T-cell (primary cell): ENCODE measurements at regions not wholly inside any gene's neighbourhood (a gene's known extent, or its start where the extent isn't known, plus 50 kb on each side); places are given as distances from the start of the nearest gene placed in this dataset.

Source experiments
- ATAC-seq, 4 experiments: fragments of 200-7000 bp in 3 of 4; fragments of 150-1000 bp in 1 of 4; cut with Tn5 transposase; replicated peaks in 1 of 4; 1 replicate in 3 of 4; 2 replicates in 1 of 4; pipeline ENCODE4 v1.10.0; 2021; ENCODE audit warnings: moderate library complexity in 3 of 4, mild to moderate bottlenecking in 2 of 4, moderate number of reproducible peaks in 1 of 4
- CTCF ChIA-PET, 2 donors: fragments of 300-600 bp; sonication (Branson Sonifier 250); formaldehyde crosslinking; loops; one replicate each; lab custom pipeline; 2022; ENCODE audit warnings: antibody characterized with exemption in 2 of 2; lab: Charles Lee
- POLR2A ChIA-PET, 2 donors: fragments of 300-600 bp; sonication (Branson Sonifier 250); formaldehyde crosslinking; loops; one replicate each; lab custom pipeline; 2022; ENCODE audit warnings: antibody characterized with exemption in 2 of 2; lab: Charles Lee
- DNase-seq, 35 experiments: peaks; one replicate each; pipeline versions ENCODE4 v3.0.0 to v3.0.0-alpha.2; 2013 to 2023
- H3K27ac ChIP-seq: one replicate; pipeline ENCODE4 v1.5.1; 2013; ENCODE audit warnings: low read length
- H3K27me3 ChIP-seq, 2 experiments: replicated peaks in 1 of 2; 1 replicate in 1 of 2; 2 replicates in 1 of 2; pipeline versions ENCODE4 v1.6.1 to v1.7.0; 2013; ENCODE audit warnings: low read length in 1 of 2, mixed read lengths in 1 of 2; ENCODE audit not compliant: control insufficient read depth in 2 of 2, insufficient read depth in 2 of 2; ENCODE audit errors: extremely low read depth in 1 of 2
- H3K36me3 ChIP-seq, 2 donors: 1 replicate in 1 of 2; 2 replicates in 1 of 2; pipeline versions ENCODE4 v1.6.1 to v1.7.0; 2013; ENCODE audit warnings: low read length in 1 of 2; ENCODE audit not compliant: control insufficient read depth in 2 of 2, insufficient read depth in 1 of 2; ENCODE audit errors: extremely low read depth in 1 of 2
- H3K4me1 ChIP-seq, 2 experiments: 1 replicate in 1 of 2; 2 replicates in 1 of 2; pipeline versions ENCODE4 v1.6.1 to v1.7.0; 2013; ENCODE audit warnings: low read length in 2 of 2, mixed read lengths in 1 of 2; ENCODE audit not compliant: insufficient read depth in 2 of 2, control insufficient read depth in 1 of 2; ENCODE audit errors: extremely low read depth in 1 of 2
- H3K4me3 ChIP-seq, 2 donors: 1 replicate in 1 of 2; 2 replicates in 1 of 2; pipeline versions ENCODE4 v1.5.1 to v1.7.0; 2013; ENCODE audit warnings: mild to moderate bottlenecking in 2 of 2, low read length in 1 of 2, moderate library complexity in 1 of 2; ENCODE audit not compliant: control insufficient read depth in 1 of 2; ENCODE audit errors: extremely low read depth in 1 of 2
- H3K9me3 ChIP-seq: 2 replicates; pipeline ENCODE4 v1.7.0; 2013
- H3K27ac Mint-ChIP-seq, 2 donors: one replicate each; pipeline ENCODE4 v1.8.0; 2020 to 2021; ENCODE audit warnings: mild to moderate bottlenecking in 2 of 2, mixed read lengths in 2 of 2
- H3K27me3 Mint-ChIP-seq, 2 donors: one replicate each; pipeline ENCODE4 v1.8.0; 2021 to 2022; ENCODE audit warnings: mixed read lengths in 2 of 2
- H3K36me3 Mint-ChIP-seq: one replicate; pipeline ENCODE4 v1.8.0; 2021; ENCODE audit warnings: mixed read lengths
- H3K4me1 Mint-ChIP-seq, 3 donors: one replicate each; pipeline ENCODE4 v1.8.0; 2020 to 2022; ENCODE audit warnings: mixed read lengths in 3 of 3, mild to moderate bottlenecking in 1 of 3
- H3K4me3 Mint-ChIP-seq, 3 donors: one replicate each; pipeline ENCODE4 v1.8.0; 2020 to 2022; ENCODE audit warnings: mild to moderate bottlenecking in 3 of 3, mixed read lengths in 3 of 3, moderate library complexity in 3 of 3
- H3K9me3 Mint-ChIP-seq, 3 donors: one replicate each; pipeline ENCODE4 v1.8.0; 2020 to 2022; ENCODE audit warnings: mixed read lengths in 3 of 3
- WGBS: methylation state at CpG from one replicate; pipeline ENCODE4 v1.1.5; 2013; ENCODE audit warnings: missing lambda C conversion rate; ENCODE audit not compliant: insufficient coverage; 5-methylcytosine and 5-hydroxymethylcytosine counted together

DNA sequence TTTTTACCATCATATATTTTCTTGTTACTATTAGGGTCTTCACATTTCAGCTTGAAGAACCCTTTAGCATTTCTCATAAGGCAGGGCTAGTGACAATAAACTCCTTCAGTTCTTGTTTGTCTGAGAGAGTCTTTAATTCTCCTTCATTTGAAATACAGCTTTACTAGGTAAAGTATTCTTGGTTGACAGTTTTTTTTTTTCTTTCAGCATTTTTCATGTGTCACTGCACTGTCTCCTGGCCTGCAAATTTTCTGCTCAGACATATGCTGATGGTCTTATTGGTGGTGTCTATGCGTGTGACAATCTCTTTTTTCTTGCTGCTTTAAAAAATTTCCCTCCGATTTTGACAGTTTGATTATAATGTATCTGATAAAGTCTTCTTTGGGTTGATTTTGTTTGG lies 399.9 kb downstream of the SH3GL2 start:
- Mint-ChIP-seq H3K4me3 (no peak overlapping the region), H3K4me1 (no peaks in the 10 kb centered on the region), H3K9me3 (peaks cover 25 to 56% (median 46%) of the 10 kb centered on the region in 3 donors), H3K27me3 (no peaks in the 10 kb centered on the region), H3K36me3 (no peaks in the 10 kb centered on the region), H3K27ac (no peak overlapping the region)
- Histone ChIP-seq H3K36me3 (no peaks in the 10 kb centered on the region), H3K4me3 (no peak overlapping the region), H3K9me3 (no peaks in the 10 kb centered on the region), H3K27ac (no peak overlapping the region), H3K4me1 (no peaks in the 10 kb centered on the region), H3K27me3 (no peaks in the 10 kb centered on the region)
- no peak for DNase-seq
- WGBS, result no CpG with 5 or more reads among the region's 2 CpGs
- ChIA-PET CTCF (no interaction called here), POLR2A (no interaction called here)
- no peak for ATAC-seq

DNA sequence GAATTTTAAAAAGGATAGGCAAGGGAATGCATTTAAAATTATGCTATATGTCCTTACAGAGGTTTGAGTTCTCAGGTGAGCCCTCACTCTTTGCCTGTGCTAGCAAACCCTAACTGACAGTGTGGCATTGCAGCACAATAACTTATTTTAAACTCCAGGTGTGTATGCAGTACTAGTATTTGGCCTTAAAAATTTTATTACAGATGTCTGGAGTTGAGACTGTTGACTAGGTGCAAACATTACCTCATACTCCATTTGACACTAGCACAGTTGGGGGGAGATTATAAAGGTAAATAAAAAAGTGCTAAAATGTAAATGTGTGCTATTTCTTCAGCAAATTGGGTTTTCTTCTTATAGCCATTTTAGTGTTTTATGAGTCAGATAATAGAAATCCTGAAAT lies 407.7 kb downstream of the SH3GL2 start:
- Histone ChIP-seq H3K9me3 (no peaks in the 10 kb centered on the region), H3K4me1 (no peaks in the 10 kb centered on the region), H3K27me3 (no peaks in the 10 kb centered on the region), H3K27ac (no peak overlapping the region), H3K36me3 (no peaks in the 10 kb centered on the region), H3K4me3 (no peak overlapping the region)
- Mint-ChIP-seq H3K4me1 (no peaks in the 10 kb centered on the region), H3K36me3 (no peaks in the 10 kb centered on the region), H3K4me3 (no peak overlapping the region), H3K27me3 (no peaks in the 10 kb centered on the region), H3K27ac (no peak overlapping the region), H3K9me3 (peaks cover 3 to 9% (median 5%) of the 10 kb centered on the region in 3 donors)
- ATAC-seq (no peak), DNase-seq (no peak)
- CTCF ChIA-PET, result no interaction called here
- POLR2A ChIA-PET, result no interaction called here

- H3K27me3 ChIP-seq, result no peaks in the 10 kb centered on the region
- Mint-ChIP-seq H3K27me3 (no peaks in the 10 kb centered on the region), H3K4me1 (no peaks in the 10 kb centered on the region), H3K4me3 (no peak overlapping the region), H3K9me3 (peaks cover 0 to 5% (median 3%) of the 10 kb centered on the region in 3 donors), H3K27ac (no peak overlapping the region), H3K36me3 (no peaks in the 10 kb centered on the region)
- H3K9me3 ChIP-seq, result no peaks in the 10 kb centered on the region
- H3K4me1 ChIP-seq, result no peaks in the 10 kb centered on the region
- ATAC-seq (no peak), DNase-seq (no peak)
- H3K4me3 ChIP-seq, result no peak overlapping the region
- H3K27ac ChIP-seq, result no peak overlapping the region
- ChIA-PET CTCF (no interaction called here), POLR2A (no interaction called here)
- no peaks in the 10 kb centered on the region for H3K36me3 ChIP-seq
- WGBS, result no CpG with 5 or more reads among the region's 5 CpGs
Observed at GRCh38 chr9:17987189-17987588, 408.3 kb downstream of the SH3GL2 start.

DNA sequence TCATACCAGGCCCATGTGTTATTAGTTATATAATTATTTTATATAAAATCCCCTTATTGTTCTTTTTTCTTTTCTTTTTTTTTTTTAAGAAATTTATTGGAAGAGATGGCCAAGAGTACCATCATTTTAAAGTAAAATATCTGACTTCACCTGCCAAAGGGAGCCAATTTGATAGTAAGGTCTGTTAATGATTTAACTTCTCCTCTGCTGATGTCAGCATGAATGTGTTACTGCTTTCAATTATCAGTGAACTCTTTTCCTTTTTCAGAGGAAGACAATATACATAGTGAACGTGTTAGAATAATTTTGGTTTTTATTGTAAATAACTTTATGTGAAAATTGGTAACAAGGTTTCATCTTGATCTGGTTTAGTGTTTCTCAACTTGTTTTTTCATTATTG lies 409.6 kb downstream of the SH3GL2 start:
- WGBS, result no CpG with 5 or more reads among the region's 1 CpG
- ATAC-seq (no peak), DNase-seq (no peak)
- no peaks in the 10 kb centered on the region for H3K27me3 ChIP-seq
- Mint-ChIP-seq H3K27me3 (no peaks in the 10 kb centered on the region), H3K9me3 (peaks cover 0 to 5% (median 3%) of the 10 kb centered on the region in 3 donors), H3K4me3 (no peak overlapping the region), H3K27ac (no peak overlapping the region), H3K4me1 (no peaks in the 10 kb centered on the region), H3K36me3 (no peaks in the 10 kb centered on the region)
- no peaks in the 10 kb centered on the region for H3K4me1 ChIP-seq
- H3K4me3 ChIP-seq, result no peak overlapping the region
- CTCF ChIA-PET, result no interaction called here
- H3K9me3 ChIP-seq, result no peaks in the 10 kb centered on the region
- H3K36me3 ChIP-seq, result no peaks in the 10 kb centered on the region
- POLR2A ChIA-PET, result no interaction called here
- no peak overlapping the region for H3K27ac ChIP-seq

- ATAC-seq (no peak), DNase-seq (no peak)
- H3K4me3 Mint-ChIP-seq, result no peak overlapping the region
- no peak overlapping the region for H3K27ac Mint-ChIP-seq
- CTCF ChIA-PET, result no interaction called here
- no CpG with 5 or more reads among the region's 3 CpGs for WGBS
- H3K4me3 ChIP-seq, result no peak overlapping the region
- H3K27me3 ChIP-seq, result no peaks in the 10 kb centered on the region
- no peaks in the 10 kb centered on the region for H3K27me3 Mint-ChIP-seq
- H3K9me3 Mint-ChIP-seq, result peaks cover 0 to 5% (median 3%) of the 10 kb centered on the region in 3 donors
- H3K4me1 ChIP-seq, result no peaks in the 10 kb centered on the region
- no peaks in the 10 kb centered on the region for H3K9me3 ChIP-seq
- H3K4me1 Mint-ChIP-seq, result no peaks in the 10 kb centered on the region
- POLR2A ChIA-PET, result no interaction called here
- no peak overlapping the region for H3K27ac ChIP-seq
- no peaks in the 10 kb centered on the region for H3K36me3 Mint-ChIP-seq
- H3K36me3 ChIP-seq, result no peaks in the 10 kb centered on the region
Observed at GRCh38 chr9:17990602-17991001, 411.7 kb downstream of the SH3GL2 start.

GRCh38 chr9:17993024-17993423 lies 414.2 kb downstream of the SH3GL2 start:
- Histone ChIP-seq H3K9me3 (no peaks in the 10 kb centered on the region), H3K36me3 (no peaks in the 10 kb centered on the region), H3K4me1 (no peaks in the 10 kb centered on the region), H3K27me3 (no peaks in the 10 kb centered on the region), H3K27ac (no peak overlapping the region), H3K4me3 (no peak overlapping the region)
- POLR2A ChIA-PET, result no interaction called here
- no peak for DNase-seq
- CTCF ChIA-PET, result no interaction called here
- peaks cover 0 to 5% (median 0%) of the 10 kb centered on the region in 3 donors for H3K9me3 Mint-ChIP-seq
- WGBS, result no CpG with 5 or more reads among the region's 1 CpG
- H3K27me3 Mint-ChIP-seq, result no peaks in the 10 kb centered on the region
- no peak for ATAC-seq
- no peaks in the 10 kb centered on the region for H3K4me1 Mint-ChIP-seq
- H3K36me3 Mint-ChIP-seq, result no peaks in the 10 kb centered on the region
- H3K27ac Mint-ChIP-seq, result no peak overlapping the region
- no peak overlapping the region for H3K4me3 Mint-ChIP-seq

GRCh38 chr9:17994695-17995425 lies 416.0 kb downstream of the SH3GL2 start:
- Histone ChIP-seq H3K4me1 (no peaks in the 10 kb centered on the region), H3K27me3 (no peaks in the 10 kb centered on the region), H3K9me3 (no peaks in the 10 kb centered on the region), H3K36me3 (no peaks in the 10 kb centered on the region), H3K27ac (no peak overlapping the region), H3K4me3 (no peak overlapping the region)
- ChIA-PET POLR2A (no interaction called here), CTCF (no interaction called here)
- 33% methylated on average over 1 of the region's 4 CpGs for WGBS
- Mint-ChIP-seq H3K9me3 (peaks cover 0 to 2% (median 0%) of the 10 kb centered on the region in 3 donors), H3K4me3 (no peak overlapping the region), H3K27me3 (no peaks in the 10 kb centered on the region), H3K27ac (no peak overlapping the region), H3K36me3 (no peaks in the 10 kb centered on the region), H3K4me1 (no peaks in the 10 kb centered on the region)
- no peak for ATAC-seq
- no peak for DNase-seq
